Nephron progenitor cell (in vitro differentiated cells): ENCODE measurements at regions not wholly inside any gene's neighbourhood (a gene's known extent, or its start where the extent isn't known, plus 50 kb on each side); places are given as distances from the start of the nearest gene placed in this dataset.
"Not testable (repeated sequence)": the region's sequence is repeated elsewhere in the genome, so short reads cannot be mapped to it uniquely, and the experiment has no call there.

Source experiments
- DNase-seq: peaks from one replicate; pipeline ENCODE4 v3.0.0; 2021
- H3K27ac Mint-ChIP-seq: 2 replicates; pipeline ENCODE4 v1.8.0; 2021; ENCODE audit warnings: mild to moderate bottlenecking, moderate library complexity, mixed read lengths
- H3K27me3 Mint-ChIP-seq: 2 replicates; pipeline ENCODE4 v1.8.0; 2021; ENCODE audit warnings: mild to moderate bottlenecking, low read depth, mixed read lengths; ENCODE audit not compliant: poor library complexity
- H3K36me3 Mint-ChIP-seq: 2 replicates; pipeline ENCODE4 v1.8.0; 2021; ENCODE audit warnings: low read depth, mixed read lengths
- H3K4me1 Mint-ChIP-seq: 2 replicates; pipeline ENCODE4 v1.8.0; 2021; ENCODE audit warnings: mixed read lengths
- H3K4me3 Mint-ChIP-seq: 2 replicates; pipeline ENCODE4 v1.8.0; 2021; ENCODE audit warnings: mild to moderate bottlenecking, moderate library complexity, mixed read lengths
- H3K9me3 Mint-ChIP-seq: 2 replicates; pipeline ENCODE4 v1.8.0; 2021; ENCODE audit warnings: mild to moderate bottlenecking, moderate library complexity, mixed read lengths
- TF ChIP-seq, protein P1 (sequence below): fragments of 200-600 bp; sonication (generic); IDR thresholded peaks from 2 replicates; pipeline ENCODE4 v1.5.0; 2021; ENCODE audit warnings: antibody characterized with exemption

GRCh38 chr12:92412856-92413255 is 267.2 kb upstream of the BTG1 start:
- TF ChIP-seq, protein P1, sequence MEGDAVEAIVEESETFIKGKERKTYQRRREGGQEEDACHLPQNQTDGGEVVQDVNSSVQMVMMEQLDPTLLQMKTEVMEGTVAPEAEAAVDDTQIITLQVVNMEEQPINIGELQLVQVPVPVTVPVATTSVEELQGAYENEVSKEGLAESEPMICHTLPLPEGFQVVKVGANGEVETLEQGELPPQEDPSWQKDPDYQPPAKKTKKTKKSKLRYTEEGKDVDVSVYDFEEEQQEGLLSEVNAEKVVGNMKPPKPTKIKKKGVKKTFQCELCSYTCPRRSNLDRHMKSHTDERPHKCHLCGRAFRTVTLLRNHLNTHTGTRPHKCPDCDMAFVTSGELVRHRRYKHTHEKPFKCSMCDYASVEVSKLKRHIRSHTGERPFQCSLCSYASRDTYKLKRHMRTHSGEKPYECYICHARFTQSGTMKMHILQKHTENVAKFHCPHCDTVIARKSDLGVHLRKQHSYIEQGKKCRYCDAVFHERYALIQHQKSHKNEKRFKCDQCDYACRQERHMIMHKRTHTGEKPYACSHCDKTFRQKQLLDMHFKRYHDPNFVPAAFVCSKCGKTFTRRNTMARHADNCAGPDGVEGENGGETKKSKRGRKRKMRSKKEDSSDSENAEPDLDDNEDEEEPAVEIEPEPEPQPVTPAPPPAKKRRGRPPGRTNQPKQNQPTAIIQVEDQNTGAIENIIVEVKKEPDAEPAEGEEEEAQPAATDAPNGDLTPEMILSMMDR: no peak

GRCh38 chr12:92411687-92412086 is 266.0 kb upstream of the BTG1 start:
- Mint-ChIP-seq H3K4me1 (peaks cover 5% of the 10 kb centered on the region), H3K36me3 (no peaks in the 10 kb centered on the region), H3K27me3 (no peaks in the 10 kb centered on the region), H3K9me3 (peaks cover 7% of the 10 kb centered on the region), H3K27ac (no peak overlapping the region), H3K4me3 (no peak overlapping the region)
- TF ChIP-seq, protein P1: no peak
- no peak for DNase-seq

More at GRCh38 chr12:92412856-92413255, 267.2 kb upstream of the BTG1 start:
- Mint-ChIP-seq H3K4me3 (no peak overlapping the region), H3K27me3 (peaks cover 2% of the 10 kb centered on the region), H3K36me3 (no peaks in the 10 kb centered on the region), H3K27ac (no peak overlapping the region), H3K4me1 (peaks cover 5% of the 10 kb centered on the region), H3K9me3 (peaks cover 7% of the 10 kb centered on the region)
- DNase-seq: no peak

- H3K9me3 Mint-ChIP-seq: peaks cover 14% of the 10 kb centered on the region
- no peak overlapping the region for H3K27ac Mint-ChIP-seq
- no peaks in the 10 kb centered on the region for H3K27me3 Mint-ChIP-seq
- TF ChIP-seq, protein P1: peak; percentile 12
- DNase-seq: peak; percentile 15
- no peaks in the 10 kb centered on the region for H3K4me1 Mint-ChIP-seq
- H3K36me3 Mint-ChIP-seq: no peaks in the 10 kb centered on the region
- H3K4me3 Mint-ChIP-seq: no peak overlapping the region
These were observed 262.6 kb upstream of the BTG1 start for GRCh38 chr12:92408072-92408900.

DNA sequence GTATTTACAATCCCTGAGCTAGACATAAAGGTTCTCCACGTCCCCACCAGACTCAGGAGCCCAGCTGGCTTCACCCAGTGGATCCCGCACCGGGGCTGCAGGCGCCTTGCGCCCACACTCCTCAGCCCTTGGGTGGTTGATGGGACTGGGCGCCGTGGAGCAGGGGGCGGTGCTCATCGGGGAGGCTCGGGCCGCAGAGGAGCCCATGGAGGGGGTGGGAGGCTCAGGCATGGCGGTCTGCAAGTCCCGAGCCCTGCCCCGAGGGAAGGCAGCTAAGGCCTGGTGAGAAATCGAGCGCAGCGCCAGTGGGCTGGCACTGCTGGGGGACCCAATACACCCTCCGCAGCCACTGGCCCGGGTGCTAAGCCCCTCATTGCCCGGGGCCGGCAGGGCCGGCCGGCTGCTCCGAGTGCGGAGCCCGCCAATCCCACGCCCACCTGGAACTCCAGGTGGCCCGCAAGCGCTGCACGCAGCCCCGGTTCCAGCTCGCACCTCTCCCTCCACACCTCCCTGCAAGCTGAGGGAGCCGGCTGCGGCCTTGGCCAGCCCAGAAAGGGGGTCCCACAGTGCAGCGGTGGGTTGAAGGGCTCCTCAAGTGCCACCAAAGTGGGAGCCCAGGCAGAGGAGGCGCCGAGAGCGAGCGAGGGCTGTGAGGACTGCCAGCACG is 260.9 kb upstream of the BTG1 start:
- DNase-seq, H3K4me1 Mint-ChIP-seq, H3K36me3 Mint-ChIP-seq, H3K27me3 Mint-ChIP-seq, H3K4me3 Mint-ChIP-seq, H3K27ac Mint-ChIP-seq: not testable (repeated sequence)
- peaks cover 14% of the 10 kb centered on the region for H3K9me3 Mint-ChIP-seq

GRCh38 chr12:92405801-92406251 is 260.2 kb upstream of the BTG1 start:
- H3K27me3 Mint-ChIP-seq, H3K4me3 Mint-ChIP-seq, H3K36me3 Mint-ChIP-seq, DNase-seq, H3K4me1 Mint-ChIP-seq: not testable (repeated sequence)
- H3K9me3 Mint-ChIP-seq: peaks cover 14% of the 10 kb centered on the region
- H3K27ac Mint-ChIP-seq: peak overlapping the region; percentile 48

- Mint-ChIP-seq H3K9me3 (peaks cover 14% of the 10 kb centered on the region), H3K27me3 (peaks cover 11% of the 10 kb centered on the region), H3K27ac (no peak overlapping the region), H3K4me3 (no peak overlapping the region), H3K36me3 (no peaks in the 10 kb centered on the region), H3K4me1 (no peaks in the 10 kb centered on the region)
- TF ChIP-seq, protein P1: no peak
- no peak for DNase-seq
These were observed 259.3 kb upstream of the BTG1 start for GRCh38 chr12:92404921-92405320.
